Activated T-helper 17 cell treated with anti-CD3 and anti-CD28 coated beads, Interleukin-2, amount 50 U/mL, for 72 hours (primary cell): ENCODE measurements at regions not wholly inside any gene's neighbourhood (a gene's known extent, or its start where the extent isn't known, plus 50 kb on each side); places are given as distances from the start of the nearest gene placed in this dataset.
A peak's percentile ranks its signal among the peaks of the same experiment; 100 is the strongest.

Experiments
- ATAC-seq: fragments of 150-1000 bp; cut with Tn5 transposase; replicated peaks from 2 replicates; pipeline ENCODE4 v1.10.0; 2021; ENCODE audit warnings: mild to moderate bottlenecking, moderate library complexity
- H3K27ac Mint-ChIP-seq: one replicate; pipeline ENCODE4 v1.8.0; 2022; ENCODE audit warnings: mixed read lengths
- H3K27me3 Mint-ChIP-seq: one replicate; pipeline ENCODE4 v1.8.0; 2022; ENCODE audit warnings: mixed read lengths
- H3K36me3 Mint-ChIP-seq: one replicate; pipeline ENCODE4 v1.8.0; 2022; ENCODE audit warnings: low read depth, mild to moderate bottlenecking, mixed read lengths
- H3K4me1 Mint-ChIP-seq: one replicate; pipeline ENCODE4 v1.8.0; 2022; ENCODE audit warnings: mixed read lengths
- H3K4me3 Mint-ChIP-seq: one replicate; pipeline ENCODE4 v1.8.0; 2022; ENCODE audit warnings: mild to moderate bottlenecking, mixed read lengths
- H3K9me3 Mint-ChIP-seq: one replicate; pipeline ENCODE4 v1.8.0; 2022; ENCODE audit warnings: mixed read lengths

GRCh38 chr14:76264384-76264783 lies 111.6 kb upstream of the ESRRB start:
- no peak for ATAC-seq
- Mint-ChIP-seq H3K4me1 (no peaks in the 10 kb centered on the region), H3K27ac (no peak overlapping the region), H3K4me3 (no peak overlapping the region), H3K36me3 (no peaks in the 10 kb centered on the region), H3K27me3 (peaks cover 26% of the 10 kb centered on the region), H3K9me3 (no peaks in the 10 kb centered on the region)

DNA sequence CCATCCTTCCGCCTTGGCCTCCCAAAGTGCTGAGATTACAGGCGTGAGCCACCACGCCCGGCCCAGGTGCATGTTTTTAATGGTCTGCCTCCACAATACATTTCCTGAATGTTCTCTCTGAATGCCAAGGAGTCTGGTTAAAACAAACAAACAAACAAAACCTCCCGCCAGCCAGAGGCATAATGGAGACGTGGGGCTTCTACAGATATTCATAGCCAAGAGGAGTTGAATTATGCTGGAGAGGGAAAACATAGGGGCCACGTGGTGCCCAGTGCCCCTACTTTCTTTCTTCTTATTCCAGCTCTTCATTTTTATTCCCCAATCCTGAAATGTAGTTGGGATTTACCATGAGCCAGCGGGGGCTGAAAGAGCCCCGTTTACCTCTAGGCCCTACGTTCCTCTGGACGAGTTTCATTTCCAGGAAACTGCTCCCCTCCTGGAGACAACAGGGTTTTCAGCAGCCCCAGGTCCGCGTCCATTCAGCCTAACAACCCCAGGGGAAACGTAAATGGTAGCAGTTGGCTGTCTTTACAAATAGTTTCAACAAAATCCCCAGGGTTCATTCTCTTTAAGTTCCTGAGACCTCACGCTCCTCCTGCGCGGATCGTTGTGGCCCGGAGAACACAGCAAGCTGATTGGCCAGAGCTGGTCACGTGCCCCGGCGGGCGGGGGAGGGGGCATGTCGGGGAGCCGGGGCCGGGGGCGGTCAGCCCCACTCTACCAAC lies 108.5 kb upstream of the ESRRB start:
- no peak for ATAC-seq
- no peaks in the 10 kb centered on the region for H3K4me1 Mint-ChIP-seq

DNA sequence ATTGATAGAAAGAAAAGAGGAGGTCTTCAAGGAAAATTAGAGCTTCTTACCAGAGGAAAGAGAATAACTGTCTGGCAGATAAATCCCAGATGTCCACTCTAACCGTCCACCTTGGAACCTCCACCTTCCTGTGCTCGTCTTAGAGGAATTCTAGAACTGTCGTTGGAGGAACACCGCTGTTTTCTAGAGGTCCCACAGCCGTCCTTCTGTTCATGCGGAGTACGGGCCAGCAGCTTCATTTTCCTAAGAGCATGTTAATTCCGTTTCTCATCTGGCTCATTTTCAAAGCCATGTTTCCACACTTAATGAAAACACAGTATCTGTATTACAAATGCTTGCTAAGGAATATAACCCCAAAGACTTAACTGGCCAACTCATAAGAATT lies 107.9 kb upstream of the ESRRB start:
- H3K27me3 Mint-ChIP-seq, result peaks cover 25% of the 10 kb centered on the region
- H3K36me3 Mint-ChIP-seq, result no peaks in the 10 kb centered on the region
- no peaks in the 10 kb centered on the region for H3K9me3 Mint-ChIP-seq
- no peak overlapping the region for H3K4me3 Mint-ChIP-seq
- H3K4me1 Mint-ChIP-seq, result no peaks in the 10 kb centered on the region
- H3K27ac Mint-ChIP-seq, result no peak overlapping the region
- ATAC-seq, result no peak

More for the DNA sequence above, 108.5 kb upstream of the ESRRB start:
- no peaks in the 10 kb centered on the region for H3K9me3 Mint-ChIP-seq
- no peak overlapping the region for H3K27ac Mint-ChIP-seq
- peak overlapping the region; percentile 27 for H3K4me3 Mint-ChIP-seq
- peaks cover 26% of the 10 kb centered on the region for H3K27me3 Mint-ChIP-seq
- H3K36me3 Mint-ChIP-seq, result no peaks in the 10 kb centered on the region

DNA sequence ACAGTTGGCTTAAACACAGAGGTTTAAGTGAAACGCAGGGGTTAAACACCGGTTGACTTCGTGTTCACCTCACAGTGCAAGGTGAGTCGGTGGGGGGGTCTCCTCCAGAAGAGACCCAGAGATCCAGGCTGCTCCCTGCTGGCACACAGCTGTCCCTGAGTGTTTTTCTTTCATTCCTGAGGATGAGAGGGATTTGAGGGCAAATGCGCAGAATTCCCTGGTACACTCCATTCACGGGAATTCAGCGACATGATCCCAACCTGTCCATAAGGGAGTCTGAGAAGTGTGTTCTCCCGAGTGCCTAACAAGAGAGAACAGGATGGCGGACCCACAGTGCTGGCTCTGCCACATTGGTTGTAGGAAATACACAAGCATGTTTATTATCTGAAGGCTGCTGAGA lies 107.2 kb upstream of the ESRRB start:
- no peaks in the 10 kb centered on the region for H3K36me3 Mint-ChIP-seq
- peaks cover 19% of the 10 kb centered on the region for H3K27me3 Mint-ChIP-seq
- no peaks in the 10 kb centered on the region for H3K4me1 Mint-ChIP-seq

DNA sequence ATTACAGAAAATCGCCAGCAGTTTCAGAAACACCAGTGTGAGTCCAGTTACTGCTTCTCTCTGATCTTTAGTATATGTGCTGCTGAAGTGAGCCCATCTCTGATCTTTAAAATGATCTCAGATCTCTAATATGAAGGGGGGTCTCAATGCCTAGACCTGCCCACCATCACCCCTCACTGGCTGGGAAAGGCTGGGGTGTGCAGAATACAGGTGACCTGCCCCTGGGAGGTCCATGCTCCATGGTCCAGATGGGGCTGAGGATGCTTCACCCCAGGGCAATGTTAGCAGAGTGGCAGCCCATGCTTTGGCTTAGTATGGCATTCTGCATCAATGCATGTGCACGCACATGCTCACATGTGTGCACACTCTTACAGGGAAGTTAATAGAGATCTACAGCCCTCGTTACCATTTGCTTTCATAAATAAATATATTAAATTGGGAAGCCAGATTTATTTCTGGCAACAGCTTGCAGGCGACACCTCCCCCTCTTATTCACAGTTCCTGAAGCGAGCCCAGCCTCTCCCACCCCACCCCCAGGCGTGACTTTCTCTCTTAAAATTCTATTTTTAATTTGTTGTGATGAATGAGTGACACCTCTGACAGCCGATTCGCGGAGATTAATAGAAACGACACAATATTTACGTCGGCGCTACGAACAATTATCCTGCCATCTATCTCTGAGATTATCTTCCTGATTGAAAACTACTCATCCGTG lies 104.7 kb upstream of the ESRRB start:
- no peak for ATAC-seq
- H3K9me3 Mint-ChIP-seq, result no peaks in the 10 kb centered on the region
- H3K27ac Mint-ChIP-seq, result no peak overlapping the region
- peaks cover 7% of the 10 kb centered on the region for H3K27me3 Mint-ChIP-seq
- H3K36me3 Mint-ChIP-seq, result no peaks in the 10 kb centered on the region
- no peak overlapping the region for H3K4me3 Mint-ChIP-seq
- H3K4me1 Mint-ChIP-seq, result no peaks in the 10 kb centered on the region

More for the DNA sequence above, 107.2 kb upstream of the ESRRB start:
- Mint-ChIP-seq H3K27ac (no peak overlapping the region), H3K4me3 (no peak overlapping the region), H3K9me3 (no peaks in the 10 kb centered on the region)
- ATAC-seq, result no peak

DNA sequence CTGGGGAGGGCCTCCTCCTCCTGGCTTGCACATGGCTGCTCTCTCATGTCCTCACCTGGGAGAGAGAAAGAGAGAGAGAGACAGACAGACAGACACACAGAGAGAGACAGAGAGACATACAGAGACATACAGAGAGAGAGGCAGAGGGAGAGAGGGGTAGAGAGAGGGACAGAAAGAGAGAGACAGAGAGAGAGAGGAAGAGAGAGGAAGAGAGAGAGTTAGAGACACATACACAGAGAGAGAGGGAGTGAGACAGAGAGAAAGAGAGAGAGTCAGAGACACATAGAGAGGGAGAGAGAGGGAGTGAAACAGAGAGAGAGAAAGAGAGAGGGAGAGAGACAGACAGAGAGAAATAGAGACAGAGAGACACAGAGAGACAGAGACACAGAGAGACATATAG lies 103.6 kb upstream of the ESRRB start:
- no peaks in the 10 kb centered on the region for H3K4me1 Mint-ChIP-seq
- H3K27ac Mint-ChIP-seq, result no peak overlapping the region
- no peaks in the 10 kb centered on the region for H3K36me3 Mint-ChIP-seq
- peaks cover 5% of the 10 kb centered on the region for H3K27me3 Mint-ChIP-seq
- no peak for ATAC-seq
- H3K4me3 Mint-ChIP-seq, result no peak overlapping the region
- H3K9me3 Mint-ChIP-seq, result no peaks in the 10 kb centered on the region

DNA sequence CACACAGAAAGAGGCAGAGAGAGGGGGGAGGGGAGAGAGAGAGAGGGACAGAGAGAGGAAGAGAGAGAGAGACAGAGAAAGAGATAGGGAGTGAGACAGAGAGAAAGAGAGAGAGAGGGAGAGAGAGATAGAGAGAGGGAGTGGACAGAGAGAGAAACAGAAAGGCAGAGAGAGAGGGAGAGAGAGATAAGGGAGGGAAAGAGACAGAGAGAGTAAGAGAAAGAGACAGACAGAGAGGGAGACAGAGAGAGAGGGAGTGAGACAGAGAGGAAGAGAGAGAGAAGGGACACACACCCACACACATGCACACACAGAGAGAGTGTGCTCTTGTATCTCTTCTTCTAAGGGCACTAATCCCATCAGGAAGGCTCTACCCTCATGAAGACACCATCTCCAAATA lies 103.2 kb upstream of the ESRRB start:
- Mint-ChIP-seq H3K9me3 (no peaks in the 10 kb centered on the region), H3K4me3 (no peak overlapping the region), H3K27me3 (peaks cover 5% of the 10 kb centered on the region), H3K36me3 (no peaks in the 10 kb centered on the region), H3K27ac (no peak overlapping the region), H3K4me1 (no peaks in the 10 kb centered on the region)
- no peak for ATAC-seq

GRCh38 chr14:76273346-76273745 lies 102.6 kb upstream of the ESRRB start:
- H3K27ac Mint-ChIP-seq, result no peak overlapping the region
- H3K27me3 Mint-ChIP-seq, result peaks cover 5% of the 10 kb centered on the region
- H3K36me3 Mint-ChIP-seq, result no peaks in the 10 kb centered on the region
- no peak for ATAC-seq
- no peak overlapping the region for H3K4me3 Mint-ChIP-seq
- no peaks in the 10 kb centered on the region for H3K9me3 Mint-ChIP-seq
- H3K4me1 Mint-ChIP-seq, result no peaks in the 10 kb centered on the region

DNA sequence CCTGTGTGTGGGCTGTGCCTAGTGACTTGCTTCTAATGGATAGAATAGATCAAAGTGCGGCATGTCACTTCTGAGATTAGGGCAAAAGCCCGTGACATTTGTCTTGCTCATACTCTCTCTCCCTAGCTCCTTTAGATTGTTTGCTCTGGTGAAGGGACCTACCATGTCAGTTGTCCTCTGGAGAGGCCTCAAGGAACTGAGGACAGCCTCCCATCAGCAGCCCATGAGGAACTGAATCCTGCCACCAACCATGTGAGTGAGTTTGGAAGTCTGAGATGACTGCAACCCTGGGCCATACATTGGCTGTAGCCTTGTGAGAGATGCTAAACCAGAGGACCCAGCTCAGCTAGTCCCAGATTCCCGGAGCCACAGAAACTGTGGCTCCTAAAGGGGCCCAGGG lies 101.6 kb upstream of the ESRRB start:
- ATAC-seq, result no peak
- H3K9me3 Mint-ChIP-seq, result no peaks in the 10 kb centered on the region
- no peak overlapping the region for H3K4me3 Mint-ChIP-seq
- peaks cover 11% of the 10 kb centered on the region for H3K27me3 Mint-ChIP-seq
- no peaks in the 10 kb centered on the region for H3K36me3 Mint-ChIP-seq
- H3K4me1 Mint-ChIP-seq, result no peaks in the 10 kb centered on the region
- H3K27ac Mint-ChIP-seq, result no peak overlapping the region

- Mint-ChIP-seq H3K9me3 (no peaks in the 10 kb centered on the region), H3K4me1 (no peaks in the 10 kb centered on the region), H3K27me3 (peaks cover 9% of the 10 kb centered on the region), H3K4me3 (no peak overlapping the region), H3K27ac (no peak overlapping the region), H3K36me3 (no peaks in the 10 kb centered on the region)
- ATAC-seq, result no peak
Observed at GRCh38 chr14:76277586-76278130, 98.3 kb upstream of the ESRRB start.

- H3K27me3 Mint-ChIP-seq, result peaks cover 6% of the 10 kb centered on the region
- ATAC-seq, result no peak
- H3K36me3 Mint-ChIP-seq, result no peaks in the 10 kb centered on the region
- no peak overlapping the region for H3K4me3 Mint-ChIP-seq
- H3K4me1 Mint-ChIP-seq, result no peaks in the 10 kb centered on the region
- H3K27ac Mint-ChIP-seq, result no peak overlapping the region
- no peaks in the 10 kb centered on the region for H3K9me3 Mint-ChIP-seq
Observed at GRCh38 chr14:76280221-76280620, 95.7 kb upstream of the ESRRB start.

DNA sequence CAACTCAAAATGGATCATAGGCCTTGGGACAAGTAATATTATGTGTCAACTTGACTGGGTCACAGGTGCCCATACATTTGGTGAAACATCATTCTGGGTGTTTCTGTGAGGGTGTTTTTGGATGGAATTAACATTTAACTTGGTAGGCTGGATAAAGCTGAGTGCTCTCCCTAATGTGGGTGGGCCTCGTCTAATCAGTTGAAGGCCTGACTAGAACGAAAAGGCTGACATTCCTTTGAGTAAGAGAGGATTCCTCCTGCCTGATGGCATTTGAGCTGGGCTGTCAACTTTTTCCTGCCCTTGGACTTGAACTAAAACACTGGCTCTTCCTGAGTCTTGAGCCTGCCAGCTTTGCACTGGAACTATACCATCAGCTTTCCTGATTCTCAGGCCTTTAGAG lies 93.4 kb upstream of the ESRRB start:
- no peaks in the 10 kb centered on the region for H3K9me3 Mint-ChIP-seq

DNA sequence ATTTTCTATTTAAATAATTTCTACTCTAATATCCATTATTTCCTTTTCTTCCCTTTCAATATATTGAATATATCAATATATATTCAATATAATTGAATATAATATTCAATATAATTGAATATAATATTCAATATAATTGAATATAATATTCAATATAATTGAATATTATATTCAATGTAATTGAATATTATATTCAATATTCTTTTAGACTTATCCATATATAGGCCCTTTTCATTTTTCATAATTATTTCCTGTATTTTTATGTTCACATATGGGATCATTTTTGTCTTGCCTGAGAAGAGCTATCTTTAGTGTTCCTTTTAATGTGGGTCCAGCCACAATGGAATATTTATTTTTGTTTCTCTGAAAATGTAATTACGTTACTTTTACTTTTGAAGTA lies 88.9 kb upstream of the ESRRB start:
- no peak overlapping the region for H3K4me3 Mint-ChIP-seq
- no peaks in the 10 kb centered on the region for H3K4me1 Mint-ChIP-seq
- H3K36me3 Mint-ChIP-seq, result no peaks in the 10 kb centered on the region
- H3K27ac Mint-ChIP-seq, result no peak overlapping the region
- no peak for ATAC-seq
- peaks cover 7% of the 10 kb centered on the region for H3K27me3 Mint-ChIP-seq
- no peaks in the 10 kb centered on the region for H3K9me3 Mint-ChIP-seq

More for the DNA sequence above, 93.4 kb upstream of the ESRRB start:
- Mint-ChIP-seq H3K4me1 (no peaks in the 10 kb centered on the region), H3K27ac (no peak overlapping the region), H3K36me3 (no peaks in the 10 kb centered on the region), H3K4me3 (no peak overlapping the region), H3K27me3 (peaks cover 7% of the 10 kb centered on the region)
- no peak for ATAC-seq

DNA sequence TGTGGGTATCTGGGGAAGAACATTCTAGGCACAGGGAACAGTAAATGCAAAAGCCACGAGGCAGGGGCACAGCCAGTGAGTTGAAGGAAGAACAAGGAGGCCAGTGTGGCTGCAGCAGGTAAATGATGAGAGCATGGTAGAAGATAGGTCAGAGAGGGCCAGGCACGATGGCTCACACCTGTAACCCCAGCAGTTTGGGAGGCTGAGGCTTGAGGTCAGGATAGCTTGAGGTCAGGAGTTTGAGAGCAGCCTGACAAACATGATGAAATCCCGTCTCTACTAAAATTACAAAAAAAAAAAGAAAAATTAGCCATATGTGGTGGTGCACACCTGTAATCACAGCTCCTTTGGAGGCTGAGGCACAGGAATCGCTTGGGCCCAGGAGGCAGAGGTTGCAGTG lies 86.7 kb upstream of the ESRRB start:
- no peak for ATAC-seq
- Mint-ChIP-seq H3K4me3 (no peak overlapping the region), H3K27me3 (peaks cover 11% of the 10 kb centered on the region), H3K27ac (no peak overlapping the region), H3K9me3 (no peaks in the 10 kb centered on the region), H3K4me1 (no peaks in the 10 kb centered on the region), H3K36me3 (no peaks in the 10 kb centered on the region)

GRCh38 chr14:76292561-76292960 lies 83.4 kb upstream of the ESRRB start:
- Mint-ChIP-seq H3K4me3 (no peak overlapping the region), H3K4me1 (no peaks in the 10 kb centered on the region), H3K27me3 (peaks cover 16% of the 10 kb centered on the region), H3K27ac (no peak overlapping the region), H3K9me3 (no peaks in the 10 kb centered on the region), H3K36me3 (no peaks in the 10 kb centered on the region)
- no peak for ATAC-seq
